ENCODE measurements at regions not wholly inside any gene's neighbourhood (a gene's known extent, or its start where the extent isn't known, plus 50 kb on each side); places are given as distances from the start of the nearest gene placed in this dataset.
"Not testable (repeated sequence)": the region's sequence is repeated elsewhere in the genome, so short reads cannot be mapped to it uniquely, and the experiment has no call there.

GRCh38 chr21:7956998-7957712 is 2564.2 kb upstream of the TPTE start:
- intact Hi-C loops (cut with DNase I) = not testable (repeated sequence)
- peaks cover 15% of the 10 kb centered on the region for H3K9me3 ChIP-seq (ENCODE audit: control insufficient read depth, low read length)
- 53% methylated on average over 5 of the region's 5 CpGs for WGBS

GRCh38 chr21:7957713-7958064 is 2563.7 kb upstream of the TPTE start:
- WGBS = 16% methylated on average over 2 of the region's 2 CpGs

More at GRCh38 chr21:7956998-7957712, 2564.2 kb upstream of the TPTE start:
- ATAC-seq = peak; percentile 28 to 42
- not testable (repeated sequence) for H3K4me3 ChIP-seq (ENCODE audit: low read length); H3K4me1 ChIP-seq (ENCODE audit: control insufficient read depth, insufficient read depth, low read length); DNase-seq; H3K27ac ChIP-seq (ENCODE audit: low read length); H3K27me3 ChIP-seq (ENCODE audit: control insufficient read depth, insufficient read depth)

More at GRCh38 chr21:7957713-7958064, 2563.7 kb upstream of the TPTE start:
- H3K27ac ChIP-seq (ENCODE audit: low read length) = no peak overlapping the region
- intact Hi-C loops (cut with DNase I) = no loop called here
- H3K4me1 ChIP-seq (ENCODE audit: control insufficient read depth, insufficient read depth, low read length) = no peaks in the 10 kb centered on the region
- H3K9me3 ChIP-seq (ENCODE audit: control insufficient read depth, low read length) = peaks cover 11% of the 10 kb centered on the region
- H3K4me3 ChIP-seq (ENCODE audit: low read length) = no peak overlapping the region
- DNase-seq (no peak), ATAC-seq (peak; percentile 27 to 46)
- no peaks in the 10 kb centered on the region for H3K27me3 ChIP-seq (ENCODE audit: control insufficient read depth, insufficient read depth)

Data from right cardiac atrium (tissue), 5 donors.